Esophagus squamous epithelium (tissue), 5 donors: ENCODE measurements at regions not wholly inside any gene's neighbourhood (a gene's known extent, or its start where the extent isn't known, plus 50 kb on each side); places are given as distances from the start of the nearest gene placed in this dataset.

Experiments
- DNase-seq: peaks from one replicate; lab custom pipeline; 2025; lab: John Stamatoyannopoulos, UW
- H3K27ac ChIP-seq, 4 donors: fragments of 200-600 bp; sonication (generic); one replicate each; pipeline ENCODE4 v1.5.1; 2016 to 2019; ENCODE audit warnings: mild to moderate bottlenecking in 1 of 4
- H3K27me3 ChIP-seq, 4 donors: fragments of 200-600 bp; sonication (generic); 1 replicate in 3 of 4; 2 replicates in 1 of 4; pipeline versions ENCODE4 v1.5.1 to v1.6.0; 2017 to 2021; ENCODE audit warnings: antibody characterized with exemption in 1 of 4
- H3K36me3 ChIP-seq, 3 donors: fragments of 200-600 bp; sonication (generic); one replicate each; pipeline ENCODE4 v1.5.1; 2016 to 2019
- H3K4me1 ChIP-seq, 3 donors: fragments of 200-600 bp; sonication (generic); one replicate each; pipeline ENCODE4 v1.5.1; 2017 to 2019
- H3K4me3 ChIP-seq, 4 donors: fragments of 200-600 bp; sonication (generic); 1 replicate in 3 of 4; 2 replicates in 1 of 4; pipeline ENCODE4 v1.5.1; 2016 to 2019; ENCODE audit warnings: mild to moderate bottlenecking in 2 of 4, moderate library complexity in 1 of 4
- H3K9me3 ChIP-seq, 3 donors: fragments of 200-600 bp; sonication (generic); one replicate each; pipeline ENCODE4 v1.5.1; 2016 to 2019
- POLR2A ChIP-seq, 4 donors: fragments of 450-650 bp; IDR thresholded peaks; one replicate each; pipeline ENCODE4 v1.6.1; 2017; ENCODE audit warnings: antibody characterized with exemption in 4 of 4, mild to moderate bottlenecking in 4 of 4, moderate library complexity in 3 of 4
- WGBS, 2 donors: methylation state at CpG; one replicate each; pipeline ENCODE4 v1.1.5; 2018; 5-methylcytosine and 5-hydroxymethylcytosine counted together
- intact Hi-C: fragments of 100-400 bp; cut with DNase I; formaldehyde crosslinking; loops from one replicate; pipeline ENCODE4 v1.15.0; 2022
- TF ChIP-seq, protein P1 (sequence below), 6 experiments: fragments of 450-650 bp in 4 of 6; fragments of 200-600 bp in 2 of 6; sonication (generic) in 2 of 6; IDR thresholded peaks; one replicate each; pipeline ENCODE4 v1.5.1; 2016 to 2019; ENCODE audit warnings: antibody characterized with exemption in 6 of 6, mild to moderate bottlenecking in 4 of 6, moderate library complexity in 4 of 6
- donor health status: DM: yes; HTN: yes; CAD: no.

DNA sequence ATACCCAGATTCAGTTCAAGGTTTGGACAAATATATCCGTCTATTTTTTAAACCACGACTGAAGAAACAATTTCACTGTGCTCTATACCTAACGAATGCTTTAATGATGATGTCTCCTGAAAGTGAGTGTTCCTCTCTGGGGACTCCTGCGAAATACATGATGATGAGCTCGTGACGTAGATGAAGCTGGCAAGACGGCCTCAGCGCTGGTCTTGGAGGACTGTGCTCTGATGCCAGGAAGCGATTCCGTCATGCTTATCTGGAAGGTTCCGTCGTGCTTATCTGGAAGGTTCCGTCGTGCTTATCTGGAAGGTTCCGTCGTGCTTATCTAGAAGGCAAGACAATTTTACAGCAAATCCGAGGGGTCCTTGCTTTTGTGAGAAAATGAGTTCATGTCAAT lies 250.8 kb upstream of the IRX2 start:
- H3K36me3 ChIP-seq = no peaks in the 10 kb centered on the region
- H3K4me3 ChIP-seq = no peak overlapping the region
- H3K4me1 ChIP-seq = no peaks in the 10 kb centered on the region
- intact Hi-C loops = no loop called here
- no peaks in the 10 kb centered on the region for H3K27me3 ChIP-seq
- no peak for DNase-seq
- no peak for TF ChIP-seq POLR2A (IDR thresholded peaks at IDR 0.05)
- TF ChIP-seq, protein P1, sequence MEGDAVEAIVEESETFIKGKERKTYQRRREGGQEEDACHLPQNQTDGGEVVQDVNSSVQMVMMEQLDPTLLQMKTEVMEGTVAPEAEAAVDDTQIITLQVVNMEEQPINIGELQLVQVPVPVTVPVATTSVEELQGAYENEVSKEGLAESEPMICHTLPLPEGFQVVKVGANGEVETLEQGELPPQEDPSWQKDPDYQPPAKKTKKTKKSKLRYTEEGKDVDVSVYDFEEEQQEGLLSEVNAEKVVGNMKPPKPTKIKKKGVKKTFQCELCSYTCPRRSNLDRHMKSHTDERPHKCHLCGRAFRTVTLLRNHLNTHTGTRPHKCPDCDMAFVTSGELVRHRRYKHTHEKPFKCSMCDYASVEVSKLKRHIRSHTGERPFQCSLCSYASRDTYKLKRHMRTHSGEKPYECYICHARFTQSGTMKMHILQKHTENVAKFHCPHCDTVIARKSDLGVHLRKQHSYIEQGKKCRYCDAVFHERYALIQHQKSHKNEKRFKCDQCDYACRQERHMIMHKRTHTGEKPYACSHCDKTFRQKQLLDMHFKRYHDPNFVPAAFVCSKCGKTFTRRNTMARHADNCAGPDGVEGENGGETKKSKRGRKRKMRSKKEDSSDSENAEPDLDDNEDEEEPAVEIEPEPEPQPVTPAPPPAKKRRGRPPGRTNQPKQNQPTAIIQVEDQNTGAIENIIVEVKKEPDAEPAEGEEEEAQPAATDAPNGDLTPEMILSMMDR (IDR thresholded peaks at IDR 0.05) = no peak
- 79 to 86% methylated on average over 17 of the region's 17 CpGs for WGBS, 2 donors
- H3K9me3 ChIP-seq = no peaks in the 10 kb centered on the region
- no peak overlapping the region for H3K27ac ChIP-seq

DNA sequence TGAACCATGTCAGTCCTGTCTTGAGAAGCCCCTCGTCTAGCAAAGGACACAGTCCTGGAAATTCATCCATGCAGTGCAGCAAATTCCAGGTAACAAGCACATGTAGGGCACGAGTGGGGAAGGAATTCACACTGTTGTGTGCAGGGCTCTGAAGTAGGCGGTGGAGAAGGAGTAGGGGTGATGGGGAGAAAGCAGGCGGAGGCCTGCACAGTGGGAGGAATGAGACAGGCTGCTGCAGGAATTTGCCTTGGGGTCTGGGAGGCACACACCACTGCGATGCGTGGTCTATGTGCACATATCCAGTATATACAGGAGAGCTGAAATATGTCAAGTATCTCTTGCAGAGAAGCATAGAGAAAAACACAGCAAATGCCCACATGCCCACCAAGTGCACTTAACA lies 249.2 kb upstream of the IRX2 start:
- TF ChIP-seq, protein P1 (IDR thresholded peaks at IDR 0.05) = no peak
- no peak for TF ChIP-seq POLR2A (IDR thresholded peaks at IDR 0.05)
- no peak overlapping the region for H3K4me3 ChIP-seq
- H3K36me3 ChIP-seq = no peaks in the 10 kb centered on the region
- no peaks in the 10 kb centered on the region for H3K4me1 ChIP-seq
- H3K27ac ChIP-seq = no peak overlapping the region
- WGBS, 2 donors = 66% methylated on average over 4 to 5 of the region's 6 CpGs
- H3K27me3 ChIP-seq = no peaks in the 10 kb centered on the region
- no peak for DNase-seq
- intact Hi-C loops = no loop called here
- H3K9me3 ChIP-seq = no peaks in the 10 kb centered on the region

DNA sequence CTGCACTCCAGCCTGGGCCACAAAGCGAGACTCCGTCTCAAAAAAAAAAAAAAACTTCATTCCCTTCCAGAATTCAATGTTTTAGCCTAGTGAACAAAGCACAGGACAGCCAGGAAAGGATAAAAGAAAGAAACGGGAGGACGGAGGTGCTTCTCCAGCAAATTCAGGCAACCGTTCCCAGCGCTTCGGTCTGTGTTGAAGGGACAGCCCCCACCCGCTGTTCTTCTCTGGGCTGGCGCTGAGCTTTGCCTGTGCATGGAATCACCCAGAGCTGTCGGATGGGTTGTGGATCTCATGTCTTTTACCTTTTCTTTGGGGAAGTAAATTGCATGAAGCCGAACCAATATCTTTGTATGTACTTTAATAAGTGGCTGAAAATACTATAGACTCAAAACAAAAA lies 248.4 kb upstream of the IRX2 start:
- no peaks in the 10 kb centered on the region for H3K27me3 ChIP-seq
- no peak overlapping the region for H3K4me3 ChIP-seq
- 84 to 91% methylated on average over 9 to 11 of the region's 11 CpGs for WGBS, 2 donors
- no peaks in the 10 kb centered on the region for H3K36me3 ChIP-seq
- no peaks in the 10 kb centered on the region for H3K4me1 ChIP-seq
- DNase-seq = no peak
- H3K27ac ChIP-seq = no peak overlapping the region
- TF ChIP-seq, protein P1 (IDR thresholded peaks at IDR 0.05) = no peak
- no peak for TF ChIP-seq POLR2A (IDR thresholded peaks at IDR 0.05)
- intact Hi-C loops = no loop called here
- no peaks in the 10 kb centered on the region for H3K9me3 ChIP-seq

DNA sequence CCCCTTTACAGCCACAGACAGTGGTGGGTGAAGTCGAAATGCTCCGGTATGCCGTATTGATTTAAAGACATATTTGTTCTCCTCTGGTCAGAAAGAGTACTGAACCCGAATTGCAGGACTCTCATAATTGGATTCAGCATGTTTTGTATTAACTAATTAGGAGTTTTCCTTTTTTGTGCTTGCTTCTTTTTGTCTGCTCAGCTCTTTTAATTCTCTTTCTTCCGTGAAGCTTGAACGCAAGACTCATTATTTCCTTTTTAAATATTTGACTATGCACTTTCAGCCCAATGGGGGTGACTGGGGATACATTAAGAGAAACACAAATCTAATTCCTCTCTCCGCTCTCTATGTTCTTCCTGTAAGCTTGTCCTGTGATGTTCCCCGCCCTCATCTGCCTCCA lies 246.6 kb upstream of the IRX2 start:
- TF ChIP-seq, protein P1 (IDR thresholded peaks at IDR 0.05) = no peak
- no peak for TF ChIP-seq POLR2A (IDR thresholded peaks at IDR 0.05)
- H3K36me3 ChIP-seq = no peaks in the 10 kb centered on the region
- no peaks in the 10 kb centered on the region for H3K27me3 ChIP-seq
- DNase-seq = no peak
- no peaks in the 10 kb centered on the region for H3K4me1 ChIP-seq
- intact Hi-C loops = no loop called here
- no peak overlapping the region for H3K4me3 ChIP-seq
- H3K9me3 ChIP-seq = no peaks in the 10 kb centered on the region
- 77 to 85% methylated on average over 8 of the region's 8 CpGs for WGBS, 2 donors
- H3K27ac ChIP-seq = no peak overlapping the region

DNA sequence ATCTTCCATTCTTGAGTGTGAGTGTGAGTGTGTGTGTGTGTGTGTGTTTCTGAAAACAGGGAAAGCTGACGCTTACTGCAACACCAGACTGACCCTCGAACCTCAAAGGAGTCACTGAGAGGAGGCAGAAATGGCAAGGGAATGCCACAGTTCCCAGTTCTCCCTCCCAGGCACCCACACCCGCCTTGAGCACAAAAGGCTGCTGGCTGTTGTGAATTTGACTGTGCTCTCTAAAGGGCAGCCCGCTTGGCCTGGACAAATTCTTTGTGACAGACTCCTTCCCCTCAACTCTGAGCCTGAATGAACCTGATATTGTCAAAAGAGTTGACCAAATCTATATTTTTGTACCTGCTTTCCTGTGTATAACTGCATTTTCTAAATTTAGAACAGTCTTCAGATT lies 245.7 kb upstream of the IRX2 start:
- DNase-seq = no peak
- Histone ChIP-seq H3K9me3 (no peaks in the 10 kb centered on the region), H3K4me1 (no peaks in the 10 kb centered on the region), H3K36me3 (no peaks in the 10 kb centered on the region), H3K27ac (no peak overlapping the region), H3K4me3 (no peak overlapping the region), H3K27me3 (no peaks in the 10 kb centered on the region)
- intact Hi-C loops = no loop called here
- 57 to 74% methylated on average over 2 of the region's 4 CpGs for WGBS, 2 donors
- TF ChIP-seq POLR2A (IDR thresholded peaks at IDR 0.05) = no peak
- TF ChIP-seq, protein P1 (IDR thresholded peaks at IDR 0.05) = no peak
